Cerebellar cortex (tissue), 1 donor: ENCODE measurements at regions not wholly inside any gene's neighbourhood (a gene's known extent, or its start where the extent isn't known, plus 50 kb on each side); places are given as distances from the start of the nearest gene placed in this dataset.
A peak's percentile ranks its signal among the peaks of the same experiment; 100 is the strongest.
"Not testable (repeated sequence)": the region's sequence is repeated elsewhere in the genome, so short reads cannot be mapped to it uniquely, and the experiment has no call there.

Source experiments
- DNase-seq: peaks from one replicate; pipeline ENCODE4 v3.0.0-alpha.2; 2015; ENCODE audit warnings: low spot score

DNA sequence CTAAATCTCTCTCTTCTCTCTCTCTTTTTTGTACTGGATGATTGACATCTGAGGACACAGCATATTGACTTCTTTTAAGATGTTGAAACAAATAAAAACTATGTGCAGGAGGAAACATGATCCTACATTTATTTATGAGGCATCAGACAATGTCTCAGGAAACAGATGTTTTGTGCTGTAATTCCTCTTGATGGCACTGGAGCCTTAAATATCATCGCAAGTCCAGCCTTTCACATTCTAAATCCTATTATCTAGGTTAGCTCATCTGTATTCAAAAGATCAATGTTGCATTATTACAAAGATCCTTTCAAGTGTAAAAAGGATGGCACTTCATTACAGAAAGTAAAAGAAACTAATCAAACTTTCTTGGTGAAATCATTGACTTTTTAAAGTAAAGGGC is 63.9 kb downstream of the MAT2B start:
- DNase-seq = no peak

DNA sequence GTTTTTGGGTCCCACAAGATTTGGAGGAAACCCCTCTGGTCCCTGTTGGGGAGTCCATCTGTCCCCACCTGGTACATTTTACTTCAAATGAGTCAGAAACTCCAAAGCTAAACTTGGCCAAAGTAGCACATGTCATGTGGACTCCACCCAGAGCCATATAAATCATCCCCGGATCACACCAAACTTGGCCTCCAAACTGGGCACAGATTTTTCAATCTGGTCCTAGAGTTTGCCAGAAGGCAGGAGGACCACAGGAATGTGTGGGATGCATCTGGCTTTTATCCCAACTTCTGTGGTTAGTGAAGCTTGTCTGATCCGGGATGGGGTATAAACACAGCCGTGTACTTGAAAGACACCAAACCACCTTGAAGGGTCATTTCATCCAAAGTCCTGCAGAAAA is 66.3 kb downstream of the MAT2B start:
- DNase-seq = peak; percentile 63

DNA sequence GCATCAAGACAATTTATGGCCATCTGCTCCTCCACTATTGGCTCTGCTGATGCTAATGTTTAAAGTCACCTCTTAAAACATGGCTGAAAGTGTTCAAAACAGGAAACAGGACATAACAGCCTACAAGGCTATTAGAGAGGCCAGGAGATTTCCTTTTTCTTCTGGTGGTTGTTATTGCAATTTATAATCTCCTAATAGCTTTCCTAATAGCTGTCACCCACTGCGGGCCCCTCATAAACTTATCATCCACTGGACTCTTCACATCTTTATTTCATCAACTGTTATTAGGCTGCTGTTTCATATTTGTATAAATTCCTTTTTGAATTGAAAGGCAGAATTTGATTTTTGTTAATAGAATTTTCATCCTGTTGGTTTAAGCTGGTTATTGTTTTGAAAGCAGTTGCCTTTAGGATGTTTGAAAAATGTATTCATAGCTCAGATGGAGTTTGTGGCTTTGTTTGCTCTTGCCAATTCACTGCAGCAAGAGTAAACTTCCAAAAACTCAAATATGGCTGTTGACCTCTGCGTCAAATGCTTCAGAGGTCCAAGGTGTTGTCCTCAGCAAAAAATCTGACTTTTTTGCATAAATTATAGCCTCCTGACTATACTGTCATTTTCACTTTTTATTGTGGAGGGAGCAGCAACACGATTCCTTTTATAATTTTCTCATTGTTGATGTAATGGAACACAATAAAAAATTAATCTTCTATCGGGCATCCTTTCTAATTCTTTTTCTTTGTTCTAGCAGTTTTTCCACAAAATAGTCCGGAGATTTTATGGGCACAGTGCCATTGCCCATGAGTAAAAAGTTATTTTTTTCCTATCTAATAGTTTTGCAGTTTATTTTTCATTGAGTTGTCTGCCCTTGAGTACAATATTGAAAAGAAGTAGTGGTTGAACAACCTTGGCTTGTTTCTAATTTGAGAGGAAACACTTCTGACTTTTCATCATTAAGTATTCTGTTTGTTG is 69.3 kb downstream of the MAT2B start:
- no peak for DNase-seq

DNA sequence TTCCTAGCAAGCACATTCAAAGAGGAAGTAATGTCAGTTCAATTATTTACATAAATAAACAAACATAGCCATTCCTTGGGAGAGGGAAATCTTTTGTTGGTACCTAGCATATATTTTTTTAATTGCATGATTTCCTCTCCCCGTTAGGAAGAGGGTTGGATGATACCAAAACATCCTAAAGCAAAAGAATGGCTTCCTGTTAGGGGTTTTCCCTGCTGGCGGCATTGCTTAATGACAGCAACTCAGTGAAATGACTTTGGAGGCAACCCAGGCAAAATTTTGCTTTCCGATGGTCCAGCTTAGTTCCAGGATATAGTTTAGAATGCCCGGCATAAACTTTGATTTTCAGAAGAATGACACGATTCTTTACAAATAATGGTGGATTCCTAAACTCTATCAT is 73.2 kb downstream of the MAT2B start:
- no peak for DNase-seq

DNA sequence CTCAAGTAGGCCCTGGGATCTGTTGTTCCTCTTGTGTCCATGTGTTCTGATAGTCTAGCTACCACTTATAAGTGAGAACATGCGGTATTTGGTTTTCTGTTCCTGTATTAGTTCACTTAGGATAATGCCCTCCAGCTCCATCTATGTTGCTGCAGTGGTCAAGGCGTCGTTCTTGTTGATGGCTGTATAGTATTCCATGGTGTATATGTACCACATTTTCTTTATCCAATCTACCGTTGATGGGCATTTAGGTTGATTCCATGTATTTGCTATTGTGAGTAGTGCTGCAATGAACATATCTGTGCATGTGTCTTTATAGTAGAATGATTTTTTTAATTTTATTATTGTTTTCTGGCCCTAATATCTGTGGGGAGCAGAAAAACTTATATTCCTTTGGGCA is 74.3 kb downstream of the MAT2B start:
- no peak for DNase-seq

DNA sequence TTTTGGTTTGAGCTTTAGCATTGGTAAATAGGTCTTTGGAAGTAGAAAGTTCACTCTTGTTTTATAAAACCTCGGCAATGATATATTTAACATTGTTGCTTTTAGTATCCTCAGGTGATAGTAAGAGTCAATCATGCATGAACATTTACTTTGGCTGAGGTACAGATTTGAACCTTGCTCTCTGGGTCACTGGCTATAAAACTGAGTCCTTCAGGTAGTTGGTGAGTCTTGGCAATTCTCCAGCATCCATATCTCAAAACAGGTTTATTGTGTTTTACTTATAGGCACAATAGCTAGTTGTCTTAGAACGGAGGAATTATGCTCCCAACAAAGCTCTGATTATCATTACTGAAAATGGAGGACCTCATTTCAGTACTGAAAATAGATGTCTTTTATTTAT is 75.1 kb downstream of the MAT2B start:
- DNase-seq = no peak

DNA sequence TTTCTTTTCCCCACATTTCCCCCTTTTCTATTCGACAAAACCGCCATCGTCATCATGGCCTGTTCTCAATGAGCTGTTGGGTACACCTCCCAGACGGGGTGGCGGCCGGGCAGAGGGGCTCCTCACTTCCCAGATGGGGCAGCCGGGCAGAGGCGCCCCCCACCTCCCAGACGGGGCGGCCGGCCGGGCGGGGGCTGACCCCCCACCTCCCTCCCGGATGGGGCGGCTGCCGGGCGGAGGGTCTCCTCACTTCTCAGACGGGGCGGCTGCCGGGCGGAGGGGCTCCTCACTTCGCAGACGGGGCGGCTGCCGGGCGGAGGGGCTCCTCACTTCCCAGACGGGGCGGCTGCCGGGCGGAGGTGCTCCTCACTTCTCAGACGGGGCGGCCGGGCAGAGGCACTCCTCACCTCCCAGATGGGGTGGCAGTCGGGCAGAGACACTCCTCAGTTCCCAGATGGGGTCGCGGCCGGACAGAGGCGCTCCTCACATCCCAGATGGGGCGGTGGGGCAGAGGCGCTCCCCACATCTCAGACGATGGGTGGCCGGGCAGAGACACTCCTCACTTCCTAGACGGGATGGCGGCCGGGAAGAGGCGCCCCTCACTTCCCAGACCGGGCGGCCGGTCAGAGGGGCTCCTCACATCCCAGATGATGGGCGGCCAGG is 78.2 kb downstream of the MAT2B start:
- not testable (repeated sequence) for DNase-seq

DNA sequence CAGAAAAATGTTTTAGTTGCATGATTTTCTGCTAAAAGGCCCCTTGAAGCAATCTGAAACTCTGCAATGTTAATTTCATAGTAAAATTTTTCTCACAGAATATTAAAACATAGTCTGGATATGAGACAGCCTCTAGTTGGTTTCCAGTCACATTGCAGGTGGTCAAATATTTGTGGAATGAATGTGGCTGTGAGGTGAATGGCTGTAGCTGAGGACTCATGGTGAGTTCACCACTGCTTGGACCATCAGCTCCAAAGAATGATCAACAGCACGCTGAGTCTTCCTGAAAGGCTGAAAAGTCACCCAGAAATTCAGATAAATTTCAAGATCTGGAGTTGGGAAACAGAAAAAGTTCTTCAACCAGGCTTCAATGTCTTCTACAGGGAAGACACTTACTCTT is 79.8 kb downstream of the MAT2B start:
- no peak for DNase-seq

DNA sequence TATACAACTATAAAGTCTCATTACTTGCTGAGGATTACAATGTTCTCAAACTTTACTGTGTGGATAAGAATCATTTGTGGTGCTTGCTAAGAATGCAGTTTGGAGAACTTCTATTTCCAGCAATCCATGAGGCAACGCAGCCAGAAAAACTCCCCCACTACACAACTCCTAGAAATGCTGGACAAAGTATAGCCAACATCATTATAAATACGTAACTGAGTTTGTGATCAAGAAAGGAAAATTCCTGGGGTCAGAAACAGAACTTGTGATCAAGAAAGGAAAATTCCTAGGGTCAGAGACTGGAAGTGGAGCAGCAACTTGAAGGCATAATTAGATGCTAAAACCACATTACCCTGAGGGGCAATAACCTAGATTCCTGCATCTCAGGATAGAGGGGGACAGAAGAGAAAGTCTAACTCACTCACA is 81.1 kb downstream of the MAT2B start:
- DNase-seq = no peak

DNA sequence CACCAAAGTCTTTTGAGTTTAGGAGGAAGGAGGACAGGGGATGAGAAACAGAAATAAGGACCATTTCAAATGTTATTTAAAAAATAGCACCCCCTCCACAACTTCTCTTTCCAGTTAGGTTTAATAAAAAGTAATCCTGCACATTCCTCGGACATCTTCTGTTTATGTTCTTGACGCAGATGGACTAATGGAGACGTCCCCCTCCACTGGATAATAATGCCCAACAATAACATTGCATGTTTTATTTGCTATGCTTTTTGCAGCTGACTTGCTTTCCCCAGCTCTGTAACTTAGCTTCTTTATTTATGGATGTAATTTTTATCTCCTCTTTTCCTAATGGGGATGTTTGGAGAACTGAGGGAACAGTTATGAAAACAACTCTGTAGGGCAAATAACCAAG is 89.5 kb downstream of the MAT2B start:
- DNase-seq = no peak

DNA sequence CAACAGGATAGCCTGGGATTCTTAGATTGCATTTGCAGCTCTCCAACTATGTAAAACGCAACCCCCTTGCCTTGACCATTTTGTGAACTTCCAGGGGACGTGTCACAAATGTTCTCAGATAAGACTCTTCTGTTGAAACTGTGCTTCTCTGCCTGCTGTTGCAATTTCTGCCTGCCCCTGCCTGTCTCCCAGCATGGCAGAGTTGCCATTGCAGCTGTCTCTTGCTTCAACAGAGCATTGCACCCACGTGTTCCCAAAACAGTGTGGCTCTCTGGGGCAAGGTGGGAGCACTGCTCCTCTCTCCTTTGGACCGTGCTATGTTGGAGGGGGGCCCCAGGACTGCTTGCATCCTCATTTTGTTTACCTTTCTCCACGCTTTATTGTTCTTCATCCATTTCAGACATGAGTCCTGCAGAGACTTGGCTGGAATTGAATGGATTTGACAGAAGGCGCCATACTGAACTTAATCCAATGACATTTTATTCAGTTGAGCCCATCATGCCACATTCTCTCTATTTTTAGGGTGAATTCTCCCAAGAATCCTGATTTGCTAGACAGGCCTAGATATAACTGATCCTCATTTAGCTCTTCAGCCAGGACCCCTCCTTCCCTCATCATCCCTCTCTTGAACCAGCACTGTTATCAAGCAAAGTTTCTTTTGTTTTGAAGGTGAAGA is 90.7 kb downstream of the MAT2B start:
- DNase-seq = no peak

DNA sequence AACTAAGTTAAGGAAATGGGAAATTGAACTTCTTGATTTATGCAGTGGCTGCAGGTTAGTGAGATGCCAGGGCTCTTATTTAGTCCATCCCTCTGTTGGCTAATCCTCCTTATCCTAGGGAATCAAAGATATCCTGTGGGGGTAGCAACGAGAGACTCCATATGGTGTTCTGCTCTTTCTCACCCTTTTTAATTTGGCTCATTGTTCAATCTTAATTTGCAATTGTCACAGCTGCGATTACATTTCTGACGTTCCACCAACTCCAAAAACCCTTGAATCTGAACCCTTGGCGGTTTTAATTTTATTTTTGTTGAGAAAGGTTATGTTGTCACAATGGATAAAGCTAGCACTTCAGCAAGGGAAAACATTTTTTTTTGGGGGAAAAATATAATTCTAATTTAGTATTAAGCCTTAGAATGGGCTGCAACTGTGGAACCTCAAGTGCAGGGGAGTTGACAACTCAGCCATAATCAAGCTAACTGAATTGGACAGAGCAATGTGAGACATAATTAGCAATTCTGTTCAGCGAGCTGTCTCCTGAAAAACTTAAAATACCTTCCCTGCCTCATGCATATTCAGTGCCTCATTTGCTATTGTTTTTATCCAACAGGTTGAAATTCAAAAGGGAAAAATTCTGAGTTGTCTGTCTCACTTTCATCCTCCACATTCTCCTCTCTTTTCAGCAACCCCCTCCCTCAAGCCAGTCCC is 91.3 kb downstream of the MAT2B start:
- no peak for DNase-seq

DNA sequence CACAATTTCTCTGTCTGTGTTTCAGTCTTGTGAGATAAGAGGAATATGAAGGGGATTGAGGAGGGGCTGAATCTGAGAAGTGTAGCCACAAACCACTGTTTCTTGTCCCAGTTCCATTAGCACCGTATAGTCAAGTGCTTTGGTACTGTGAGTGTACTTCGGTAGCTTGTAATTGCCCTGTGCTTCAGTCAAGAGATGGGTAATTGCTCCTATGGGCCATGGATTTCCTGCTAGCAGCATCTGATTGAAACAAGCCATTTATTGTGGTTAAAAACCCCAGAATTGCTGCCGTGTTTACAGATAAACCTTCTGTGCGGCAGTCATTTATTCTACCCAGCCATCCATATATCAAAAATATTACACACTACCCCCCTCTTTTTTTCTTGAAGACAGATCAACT is 98.6 kb downstream of the MAT2B start:
- no peak for DNase-seq

DNA sequence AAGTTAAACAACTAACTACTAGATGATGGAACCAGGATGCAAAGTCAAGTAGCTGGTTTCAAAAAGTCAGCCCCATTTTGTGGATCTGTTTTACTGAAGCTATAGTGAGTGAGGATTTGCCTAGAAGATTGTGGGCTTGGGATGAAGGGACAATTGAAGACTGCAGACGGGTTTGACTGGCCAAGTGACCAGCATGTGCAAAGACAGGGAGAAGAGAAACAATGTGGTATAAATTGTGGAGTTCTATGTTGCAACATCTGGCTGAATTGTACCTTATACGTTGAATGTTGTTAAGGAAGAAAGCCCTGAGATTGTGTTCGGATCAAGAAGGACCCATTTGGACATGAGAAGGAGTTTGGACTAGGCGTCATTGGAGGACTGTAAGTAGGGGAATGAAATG is 101.8 kb downstream of the MAT2B start:
- no peak for DNase-seq

DNA sequence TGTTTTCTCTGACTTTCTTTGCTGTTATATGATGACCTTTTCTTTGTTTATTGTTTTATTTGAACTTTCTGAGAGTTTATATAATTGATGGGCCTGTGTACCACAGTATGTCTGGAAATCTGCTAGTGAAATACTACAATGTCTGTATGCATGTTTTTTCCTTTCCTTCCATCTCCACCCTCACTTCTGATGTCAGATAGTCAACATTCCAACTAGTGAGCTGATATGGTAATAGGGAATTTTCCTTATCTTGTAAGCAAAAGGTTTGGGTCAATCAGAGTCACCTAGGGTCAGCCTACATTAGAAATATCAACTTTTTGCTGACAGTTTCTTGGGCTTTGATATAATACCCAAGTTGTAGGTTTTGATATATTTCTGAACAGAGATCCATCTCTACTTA is 103.2 kb downstream of the MAT2B start:
- DNase-seq = no peak

DNA sequence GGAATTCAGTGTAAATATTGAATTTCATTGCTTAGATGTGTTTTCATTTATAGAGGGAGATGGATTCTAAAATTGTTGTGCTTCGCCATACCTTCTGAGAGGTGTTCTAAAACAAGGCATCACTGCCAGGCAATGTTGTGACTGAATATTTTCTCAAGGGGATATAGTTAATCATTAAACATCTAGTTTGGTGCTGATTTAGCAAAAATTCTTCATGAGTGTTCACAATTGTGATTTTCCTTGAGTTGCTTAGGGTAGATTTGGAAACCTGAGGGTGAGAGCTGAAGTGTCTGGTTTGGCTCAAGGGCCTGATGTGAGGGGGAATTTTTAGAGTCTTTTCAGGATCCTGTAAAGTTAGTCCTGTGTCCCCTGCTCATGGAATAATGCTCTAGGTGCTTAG is 104.5 kb downstream of the MAT2B start:
- DNase-seq = no peak

DNA sequence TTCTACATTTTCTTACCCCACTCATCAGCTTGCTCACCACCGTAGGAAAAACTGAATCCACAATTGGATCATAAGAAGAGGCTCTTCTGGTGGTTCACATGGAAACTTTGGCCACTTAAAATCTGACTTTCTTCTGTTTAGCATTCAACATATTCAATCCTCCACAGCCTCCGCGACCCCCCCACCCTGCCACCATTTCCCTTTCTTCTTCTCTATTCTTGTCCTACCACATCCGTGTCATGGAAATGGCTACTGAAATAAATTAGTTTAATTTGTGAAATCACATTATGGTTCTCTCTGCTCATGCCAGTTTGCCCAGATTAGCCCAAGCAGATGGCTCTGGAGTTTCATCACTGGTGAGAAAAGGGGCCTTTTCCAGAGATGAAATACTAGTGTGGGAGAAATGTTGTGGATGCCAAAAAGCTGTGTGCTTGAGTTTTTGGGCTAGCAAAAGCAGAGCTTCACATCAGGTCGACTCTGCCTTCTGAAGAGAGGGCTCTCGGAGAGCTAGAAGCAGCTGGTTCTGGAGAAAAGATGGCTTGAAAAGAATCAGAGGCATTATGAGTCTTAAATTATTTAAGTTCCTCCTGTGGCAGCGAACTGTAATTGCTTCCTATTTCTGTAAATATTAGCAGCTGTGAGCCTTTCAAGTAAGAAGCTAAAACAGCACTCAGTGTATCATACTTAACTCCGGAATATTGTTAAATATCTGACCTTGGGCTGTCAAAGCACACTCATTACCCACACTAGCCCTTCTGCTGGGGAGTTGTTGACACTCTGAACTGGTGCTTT is 107.1 kb downstream of the MAT2B start:
- DNase-seq = no peak

DNA sequence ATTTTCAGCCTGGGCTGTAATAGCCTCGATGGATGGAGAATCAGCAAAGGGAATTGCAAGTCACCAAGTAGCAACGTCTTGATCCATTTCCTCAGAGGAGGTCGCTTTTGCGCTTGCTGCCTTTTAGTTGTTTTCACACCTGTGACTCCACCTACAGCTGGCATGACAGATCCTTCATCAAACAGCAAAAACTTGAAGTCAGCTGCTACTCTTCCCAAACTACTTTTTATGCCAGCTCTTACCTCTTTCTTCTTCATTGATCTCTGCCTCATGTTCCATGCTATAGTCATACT is 107.7 kb downstream of the MAT2B start:
- no peak for DNase-seq

DNA sequence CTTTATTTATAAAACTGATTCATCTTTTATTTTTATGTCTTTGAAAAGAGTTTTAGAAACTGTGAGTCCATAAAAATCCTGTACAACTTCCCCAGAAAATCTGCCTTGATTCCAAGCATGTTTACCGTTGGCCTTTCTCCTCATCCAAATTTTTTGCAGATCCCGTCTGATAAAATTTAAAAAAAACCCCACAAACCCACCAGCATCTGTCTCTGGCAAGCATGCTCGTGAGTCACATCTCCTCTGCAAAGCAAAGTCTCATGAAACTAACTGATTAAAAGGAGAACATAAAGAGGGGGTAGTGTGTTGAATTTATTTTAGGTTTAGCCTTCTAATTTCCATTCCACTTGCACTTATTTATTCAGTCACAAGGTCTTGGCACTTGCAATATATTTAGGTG is 109.4 kb downstream of the MAT2B start:
- DNase-seq = no peak

DNA sequence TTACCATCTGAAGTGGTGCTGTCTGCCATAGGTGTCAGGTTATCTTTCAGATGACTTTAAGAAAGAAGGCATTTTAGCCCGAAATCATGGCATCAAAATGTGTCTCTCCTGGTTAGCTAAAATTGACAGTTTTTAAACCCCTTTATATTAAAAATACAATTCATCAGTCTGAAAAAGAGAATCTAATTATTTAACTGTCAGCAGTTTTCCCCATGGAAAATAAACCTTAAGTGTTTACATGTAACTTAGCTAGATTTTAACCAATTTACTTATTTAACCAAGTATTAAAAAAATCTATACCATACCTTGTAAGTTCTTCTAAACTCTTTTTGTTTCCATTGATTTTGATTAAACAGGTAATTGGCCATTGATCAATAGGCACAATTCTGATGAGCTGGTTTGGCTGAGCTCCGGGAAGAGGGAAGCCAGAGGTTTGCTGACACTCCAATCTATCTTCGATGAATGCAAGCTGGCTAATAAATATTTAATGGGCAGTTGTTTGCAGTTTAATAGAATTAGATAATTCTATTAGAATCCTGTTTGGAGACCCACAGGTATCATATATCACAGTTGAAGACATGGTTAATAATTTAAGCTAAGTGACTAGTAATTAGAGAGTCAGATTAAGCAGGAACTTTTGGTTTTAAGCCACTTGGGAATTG is 114.0 kb downstream of the MAT2B start:
- no peak for DNase-seq

DNA sequence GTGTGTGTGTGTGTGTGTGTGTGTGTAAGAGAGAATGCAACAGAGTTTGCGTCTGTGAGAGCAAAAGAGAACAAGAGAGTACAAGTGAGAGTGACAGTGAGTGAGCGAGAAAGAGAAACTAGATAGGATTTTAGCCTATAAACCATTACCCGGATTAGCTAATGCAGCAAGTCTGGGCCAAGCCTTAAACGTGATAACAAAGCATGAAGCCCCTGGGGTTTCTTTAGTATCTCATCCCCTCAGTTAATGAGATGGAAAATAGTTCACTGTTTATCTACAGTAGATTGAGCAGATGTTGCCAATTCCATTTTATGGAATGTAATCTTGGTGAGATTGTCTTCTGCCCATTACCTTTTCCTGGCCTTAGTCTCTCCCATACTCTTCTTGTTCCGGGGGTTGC is 114.5 kb downstream of the MAT2B start:
- DNase-seq = no peak
